GM10248 (cell line): ENCODE measurements at regions not wholly inside any gene's neighbourhood (a gene's known extent, or its start where the extent isn't known, plus 50 kb on each side); places are given as distances from the start of the nearest gene placed in this dataset.

Source experiments
- CTCF ChIA-PET: fragments of 300-600 bp; sonication (Branson Sonifier 250); formaldehyde crosslinking; extraction: SDS; loops from one replicate; lab custom pipeline; 2021; ENCODE audit warnings: antibody characterized with exemption; lab: Yijun Ruan, JAX
- POLR2A ChIA-PET: fragments of 350-650 bp; sonication (Branson Sonifier 250); formaldehyde crosslinking; extraction: SDS; loops from one replicate; lab custom pipeline; 2020; ENCODE audit warnings: antibody characterized with exemption; lab: Yijun Ruan, JAX
- DNase-seq: peaks from one replicate; pipeline ENCODE4 v3.0.0; 2012; ENCODE audit errors: extremely low spot score
- CTCF ChIP-seq: IDR thresholded peaks from 2 replicates; pipeline ENCODE4 v1.5.1; 2012; ENCODE audit warnings: mild to moderate bottlenecking, low read depth; ENCODE audit errors: extremely low read depth, missing control alignments, control extremely low read depth

GRCh38 chr3:88947013-88947412 is 160.4 kb upstream of the EPHA3 start:
- ChIA-PET POLR2A (no interaction called here), CTCF (no interaction called here)
- DNase-seq, result no peak
- no peak for TF ChIP-seq CTCF

GRCh38 chr3:88954853-88955252 is 152.6 kb upstream of the EPHA3 start:
- DNase-seq, result no peak
- ChIA-PET POLR2A (no interaction called here), CTCF (no interaction called here)
- no peak for TF ChIP-seq CTCF

GRCh38 chr3:88955274-88955673 is 152.1 kb upstream of the EPHA3 start:
- ChIA-PET CTCF (no interaction called here), POLR2A (no interaction called here)
- no peak for DNase-seq
- TF ChIP-seq CTCF, result no peak

GRCh38 chr3:88957711-88958439 is 149.5 kb upstream of the EPHA3 start:
- CTCF ChIA-PET, result interaction anchor here (1.4 kb wide), 1 partner anchor 11 kb away, joined by 4 read pairs; no protein-coding TSS in a partner anchor
- POLR2A ChIA-PET, result no interaction called here
- DNase-seq, result no peak
- no peak for TF ChIP-seq CTCF

- CTCF ChIA-PET, result interaction anchor here (1.2 to 1.3 kb wide), 2 partner anchors 16 to 26 kb away, joined by 3 to 5 read pairs; no protein-coding TSS in a partner anchor
- no peak for TF ChIP-seq CTCF
- no peak for DNase-seq
- POLR2A ChIA-PET, result no interaction called here
Observed at GRCh38 chr3:88960019-88960418, 147.4 kb upstream of the EPHA3 start.

- TF ChIP-seq CTCF, result no peak
- CTCF ChIA-PET, result interaction anchor here (1.3 to 1.5 kb wide), 2 partner anchors 10 to 36 kb away, joined by 3 to 4 read pairs; no protein-coding TSS in a partner anchor
Observed at GRCh38 chr3:88963003-88963402, 144.4 kb upstream of the EPHA3 start.

More at GRCh38 chr3:88963003-88963402, 144.4 kb upstream of the EPHA3 start:
- DNase-seq, result no peak
- POLR2A ChIA-PET, result no interaction called here
